Stimulated activated CD8-positive, alpha-beta memory T cell treated with anti-CD3 and anti-CD28 coated beads, Interleukin-7, amount 100 ng/mL, for 48 hours (primary cell): ENCODE measurements at regions not wholly inside any gene's neighbourhood (a gene's known extent, or its start where the extent isn't known, plus 50 kb on each side); places are given as distances from the start of the nearest gene placed in this dataset.

Source experiments
- DNase-seq, 2 donors: peaks; one replicate each; pipeline ENCODE4 v3.0.0-alpha.2; 2020; ENCODE audit warnings: low read depth in 1 of 2; ENCODE audit errors: extremely low read depth in 1 of 2

DNA sequence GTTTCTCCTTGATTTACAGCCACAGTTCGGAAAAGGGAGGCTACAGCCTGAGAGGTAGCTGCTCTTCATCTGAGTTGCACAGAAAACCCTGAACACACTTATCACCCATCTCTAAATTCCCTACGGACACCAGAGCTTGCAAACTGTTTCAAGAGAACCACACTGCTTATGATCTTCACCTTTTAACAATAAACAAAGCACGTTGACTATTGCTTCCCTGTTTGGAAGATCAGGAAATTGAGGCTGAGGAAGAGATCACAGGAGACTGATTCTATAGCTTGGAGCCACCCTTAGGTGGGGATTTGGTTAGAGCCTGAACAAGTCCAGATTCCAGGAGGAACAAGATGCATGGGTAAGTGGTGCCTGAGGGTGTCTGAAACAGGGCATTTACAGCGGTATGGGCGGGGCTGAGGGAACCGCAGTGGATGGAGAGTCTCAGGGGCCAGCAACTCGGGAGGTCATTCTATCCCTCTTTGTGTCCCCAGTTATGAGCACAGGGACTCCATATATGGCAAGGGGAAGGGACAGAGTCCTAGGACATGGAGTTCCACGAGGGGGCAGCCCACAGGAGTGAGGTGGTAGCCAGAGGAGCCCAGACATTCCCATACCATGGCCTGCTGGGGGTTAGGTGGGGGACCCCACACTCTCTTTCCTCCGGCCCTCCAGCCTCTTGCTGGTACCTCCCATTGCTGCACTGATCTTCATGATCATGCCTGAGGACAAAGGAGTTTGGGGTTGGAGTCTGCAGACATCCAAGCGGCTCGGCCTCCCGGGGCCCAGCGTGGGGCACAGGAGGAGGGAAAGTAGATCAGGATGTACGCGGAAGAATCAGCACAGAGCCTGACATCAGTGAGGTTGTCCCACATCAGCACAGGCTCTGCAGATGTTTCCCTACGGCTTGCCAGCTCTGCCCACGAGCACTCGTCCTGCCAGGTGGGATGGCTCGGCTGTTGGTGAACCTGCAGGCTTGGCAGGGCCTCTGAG is 162.3 kb upstream of the ZNF536 start:
- no peak for DNase-seq

DNA sequence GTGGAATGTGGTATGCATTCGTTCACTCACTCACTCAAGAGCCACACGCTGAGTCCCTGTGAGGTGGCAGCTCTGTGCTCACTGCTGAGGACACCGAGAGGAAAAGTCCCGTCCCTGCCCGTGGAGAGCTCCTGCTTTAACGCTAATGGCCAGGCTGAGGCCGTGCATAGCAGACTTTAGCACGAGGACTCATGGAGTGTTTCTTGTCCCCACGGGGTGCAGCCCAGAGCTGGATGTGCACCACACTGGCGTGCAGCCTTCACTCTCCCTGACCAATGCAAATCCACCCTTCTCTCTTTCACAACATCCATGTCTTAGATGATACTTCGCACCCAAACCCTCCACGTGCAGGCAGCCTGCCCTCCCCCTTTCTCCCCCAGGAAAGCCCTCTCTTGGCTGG is 159.6 kb upstream of the ZNF536 start:
- DNase-seq: no peak

DNA sequence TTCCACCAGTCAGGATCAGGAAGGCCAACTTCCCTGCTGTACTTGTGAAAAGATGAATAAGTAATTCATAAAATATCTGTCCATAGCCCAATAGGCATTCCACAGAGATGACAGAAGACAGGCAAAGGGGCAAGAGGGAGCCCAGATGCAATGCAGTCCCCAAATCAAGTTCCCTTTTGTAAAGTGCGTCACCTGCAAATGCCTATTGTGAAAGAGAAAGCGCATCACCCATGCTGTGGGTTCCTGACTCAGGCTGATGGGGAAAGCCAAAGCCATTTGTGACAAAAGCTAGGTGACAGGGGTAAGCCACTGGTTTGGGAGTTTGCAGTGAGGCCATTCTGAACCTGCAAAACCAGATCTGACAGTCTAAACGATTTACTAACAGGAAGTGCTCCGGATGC is 157.5 kb upstream of the ZNF536 start:
- DNase-seq: peak in 1 of 2 donors; percentile 20

DNA sequence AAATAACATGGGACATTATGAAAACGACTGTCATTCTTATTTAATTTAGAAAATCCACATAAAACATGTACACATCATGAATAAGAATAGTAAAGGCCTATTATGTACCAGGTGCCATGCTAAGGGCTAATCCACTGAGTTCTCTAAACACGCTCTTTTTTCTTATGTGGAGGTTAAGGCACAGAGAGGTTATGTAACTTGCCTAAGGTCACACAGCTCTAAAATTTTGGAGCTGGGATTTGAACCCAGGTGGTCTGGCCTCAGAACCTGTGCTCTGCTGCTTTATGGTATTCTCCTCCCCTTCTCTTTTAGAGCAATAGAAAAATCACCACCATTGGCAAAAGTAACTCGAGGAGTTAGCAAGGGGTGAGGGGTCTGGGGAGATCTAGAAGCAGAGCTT is 156.9 kb upstream of the ZNF536 start:
- no peak for DNase-seq

DNA sequence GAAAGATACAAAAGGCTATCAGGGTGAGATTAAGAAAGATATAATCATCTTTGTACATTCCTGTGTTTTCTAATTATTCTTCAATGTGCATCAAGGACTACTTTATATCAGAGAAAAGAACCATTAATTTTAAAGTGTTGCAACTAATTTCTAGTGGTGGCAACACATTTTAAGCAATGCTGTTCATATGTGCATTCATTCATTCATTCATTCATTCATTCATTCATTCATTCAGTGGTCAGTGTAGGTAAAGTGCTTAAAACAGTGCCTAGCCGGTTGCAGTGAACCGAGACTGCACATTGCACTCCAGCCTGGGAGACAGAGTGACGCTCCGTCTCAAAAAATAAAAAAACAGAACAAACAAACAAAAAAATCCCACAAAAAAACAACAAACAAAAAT is 155.7 kb upstream of the ZNF536 start:
- DNase-seq: no peak

DNA sequence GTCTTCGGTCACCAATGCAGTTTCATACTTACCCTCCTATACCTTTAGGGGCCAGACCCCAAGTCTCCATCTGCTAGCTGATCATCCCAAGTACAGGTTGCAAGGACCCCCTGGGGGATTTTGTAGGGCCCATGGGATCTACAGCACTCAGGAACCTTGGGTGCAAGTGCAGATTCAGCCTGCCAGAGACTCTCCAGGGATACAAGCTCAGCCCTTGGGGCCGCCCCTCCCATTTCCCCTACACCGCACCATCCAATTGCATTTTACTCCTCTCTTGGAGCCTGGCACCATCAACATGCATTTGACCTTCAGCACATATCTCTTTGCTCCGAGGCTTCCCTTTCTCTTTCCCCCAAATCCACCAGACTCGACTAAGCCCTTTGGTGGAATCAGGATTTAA is 154.7 kb upstream of the ZNF536 start:
- no peak for DNase-seq

DNA sequence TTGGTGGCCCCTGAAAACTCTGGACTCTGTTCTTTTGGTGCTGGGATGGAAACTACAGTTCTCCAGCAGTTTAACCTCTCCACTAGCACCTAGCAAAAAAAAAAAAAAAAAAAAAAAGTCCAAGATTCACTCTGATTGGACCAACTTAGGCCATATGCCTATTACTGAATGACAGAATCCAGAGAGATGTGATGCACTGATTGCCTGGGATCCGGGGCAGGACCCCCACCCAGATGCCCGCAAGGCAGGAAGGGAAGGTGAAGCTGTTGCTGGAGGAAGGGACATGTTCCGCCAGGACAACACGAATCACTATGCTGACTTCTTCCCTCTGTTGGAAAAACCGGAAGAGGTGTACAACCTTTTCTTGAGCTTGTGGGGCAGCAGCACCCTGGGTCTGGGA is 152.5 kb upstream of the ZNF536 start:
- DNase-seq: no peak

DNA sequence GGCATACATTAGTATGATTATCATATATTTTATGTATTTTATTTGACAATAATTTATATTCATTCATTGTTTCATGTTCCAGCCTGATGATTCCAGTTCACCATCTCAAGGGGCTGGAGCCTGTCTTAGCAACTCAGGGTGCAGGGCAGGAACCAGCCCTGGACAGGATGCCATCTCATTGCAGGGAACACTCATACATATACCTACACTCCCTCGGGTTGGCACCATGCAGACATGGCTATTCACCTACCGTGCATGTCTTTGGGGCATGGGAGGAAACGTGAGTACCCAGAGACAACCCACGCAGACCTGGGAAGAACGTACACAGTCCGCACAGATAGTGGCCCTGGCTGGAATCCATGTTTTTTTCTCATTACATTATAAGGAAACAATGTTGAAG is 151.0 kb upstream of the ZNF536 start:
- DNase-seq: no peak

DNA sequence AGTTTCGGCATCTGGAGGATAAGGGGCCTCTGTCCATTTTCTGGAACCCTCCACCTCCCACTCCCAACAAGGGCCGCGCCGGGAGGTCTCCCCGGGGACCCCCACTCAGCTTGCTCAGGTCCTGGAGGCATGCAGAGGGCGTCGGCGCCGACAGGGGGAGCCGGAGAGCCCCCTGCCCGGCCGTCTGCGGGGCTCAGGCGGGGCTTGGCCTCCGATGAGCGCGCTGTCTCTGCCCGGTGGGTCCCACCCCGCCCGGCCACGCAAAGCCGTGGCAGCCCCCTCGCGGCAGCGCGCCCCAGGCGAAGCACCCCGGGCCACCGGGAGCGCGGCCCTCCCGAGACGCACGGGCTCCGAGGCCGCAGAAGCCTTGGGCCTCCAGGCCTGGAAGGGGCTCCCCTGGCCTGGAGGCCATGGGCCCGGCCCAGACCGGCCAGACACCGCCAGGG is 149.7 kb upstream of the ZNF536 start:
- no peak for DNase-seq

DNA sequence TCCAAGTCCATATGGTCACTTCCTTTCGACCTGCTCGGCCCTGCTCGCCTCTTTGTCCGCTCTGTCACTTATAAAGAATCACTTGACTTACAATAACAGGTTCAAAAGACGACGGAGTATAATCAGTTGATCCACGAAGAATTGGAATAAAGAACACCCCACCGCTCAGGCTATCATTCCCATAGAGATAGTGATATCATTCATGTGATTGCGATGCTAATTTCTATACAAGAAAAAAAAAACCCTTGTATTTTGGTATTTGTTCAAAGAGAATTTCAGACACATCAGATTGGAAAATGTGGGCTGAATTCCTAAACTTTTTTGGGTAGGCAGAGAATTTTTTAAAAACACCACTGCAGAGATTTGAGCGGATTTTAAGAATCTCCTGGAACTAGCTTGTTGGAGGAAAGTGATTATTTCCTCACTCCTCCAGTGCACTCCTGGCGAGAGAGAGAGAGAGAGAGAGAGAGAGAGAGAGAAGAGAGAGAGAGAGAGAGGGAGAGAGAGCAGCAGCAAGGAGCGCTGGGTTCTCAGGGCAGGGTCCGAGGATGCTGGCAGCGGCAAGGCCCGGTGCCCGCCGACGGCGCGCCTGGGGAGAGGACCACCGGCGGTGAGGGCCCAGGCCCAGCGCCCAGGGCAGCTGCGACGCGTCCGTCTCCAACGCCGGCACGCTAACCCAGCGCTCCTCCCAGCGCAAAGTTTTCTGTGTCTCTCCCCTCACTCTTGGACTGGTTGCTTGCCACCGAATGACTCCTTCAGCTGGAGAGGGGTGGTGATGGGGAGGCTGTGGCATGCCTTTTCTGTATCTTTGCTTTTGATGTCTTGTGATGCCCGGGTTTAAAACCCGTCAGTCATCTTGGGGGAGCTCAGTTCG is 149.0 kb upstream of the ZNF536 start:
- no peak for DNase-seq

DNA sequence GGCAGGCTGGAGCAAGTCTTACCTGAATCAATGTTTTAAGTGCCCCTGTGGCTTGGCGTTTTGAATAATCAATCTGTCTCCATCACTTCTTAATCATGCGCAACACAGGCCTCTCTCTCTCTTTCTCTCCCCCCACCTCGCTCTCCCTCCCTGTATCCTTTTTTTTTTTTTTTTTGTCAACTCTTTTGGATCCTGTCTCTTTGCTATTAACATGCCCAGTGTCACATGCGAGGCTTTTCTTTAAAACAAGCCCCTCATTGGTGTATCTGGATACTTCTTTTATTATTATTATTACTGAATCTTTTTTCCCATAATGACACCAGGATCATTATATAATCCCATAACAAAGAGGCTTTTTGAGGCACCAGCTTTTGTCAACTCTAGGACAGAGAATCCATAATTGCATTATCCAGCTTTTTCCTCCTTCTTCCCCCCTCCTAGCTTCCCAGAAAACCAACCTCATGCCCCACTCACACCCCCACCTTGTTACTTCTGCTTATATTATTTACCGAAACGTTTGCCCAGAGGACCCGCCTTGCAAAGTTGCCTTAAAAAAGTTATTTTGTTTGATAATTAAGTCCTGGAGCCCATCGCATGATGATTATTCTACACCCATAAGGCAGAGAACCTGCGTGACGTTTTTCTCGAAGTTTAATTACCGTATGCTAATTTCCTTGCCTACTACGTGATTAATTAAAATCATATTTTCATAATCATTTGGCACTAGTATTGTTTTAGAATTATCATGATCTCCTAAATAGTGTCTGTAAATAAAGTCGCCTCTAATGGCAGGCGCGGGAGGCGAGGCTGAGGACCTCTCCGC is 148.1 kb upstream of the ZNF536 start:
- no peak for DNase-seq

DNA sequence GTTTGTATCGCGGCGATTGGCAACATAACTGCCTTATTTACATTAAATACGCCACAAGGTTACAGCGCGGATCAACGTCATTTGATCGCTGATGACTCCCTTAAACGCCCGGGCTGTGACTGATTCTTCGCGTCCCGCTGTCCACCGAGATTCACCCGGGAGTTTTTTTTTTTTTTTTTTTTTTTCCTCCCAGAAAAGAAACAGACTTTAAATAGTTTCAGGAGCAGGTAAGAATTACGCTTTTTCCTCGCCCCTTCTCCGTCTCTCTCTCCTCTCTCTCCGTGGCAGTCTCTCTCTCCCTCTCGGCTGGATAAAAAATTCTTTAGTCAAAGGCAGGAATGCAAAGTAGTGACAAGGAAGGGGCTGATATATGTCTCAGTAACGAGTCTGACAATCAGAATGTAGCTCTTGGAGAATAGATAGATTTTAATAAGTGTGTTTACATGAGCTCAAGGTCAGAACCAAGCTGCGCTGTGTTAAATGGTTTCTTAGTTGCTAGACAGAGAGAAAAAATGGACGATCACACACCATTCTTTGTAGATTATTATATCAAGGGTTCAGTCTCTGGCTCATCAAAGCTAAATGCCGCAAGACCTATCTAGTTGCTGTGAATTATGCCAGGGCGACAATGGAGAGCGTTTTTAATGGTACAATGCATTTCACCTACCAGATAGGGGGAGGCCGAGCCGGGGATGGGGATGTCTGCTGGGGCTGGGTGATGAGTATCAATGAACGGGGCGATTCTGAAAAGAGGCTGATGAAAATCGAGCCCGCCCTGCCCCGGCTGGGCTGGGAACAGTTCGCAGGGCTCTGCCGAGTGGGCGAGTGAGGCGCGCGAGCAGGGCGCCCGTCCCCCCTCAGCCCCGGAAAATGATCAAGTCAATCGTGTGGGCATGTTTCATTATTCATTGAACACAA is 147.2 kb upstream of the ZNF536 start:
- no peak for DNase-seq

DNA sequence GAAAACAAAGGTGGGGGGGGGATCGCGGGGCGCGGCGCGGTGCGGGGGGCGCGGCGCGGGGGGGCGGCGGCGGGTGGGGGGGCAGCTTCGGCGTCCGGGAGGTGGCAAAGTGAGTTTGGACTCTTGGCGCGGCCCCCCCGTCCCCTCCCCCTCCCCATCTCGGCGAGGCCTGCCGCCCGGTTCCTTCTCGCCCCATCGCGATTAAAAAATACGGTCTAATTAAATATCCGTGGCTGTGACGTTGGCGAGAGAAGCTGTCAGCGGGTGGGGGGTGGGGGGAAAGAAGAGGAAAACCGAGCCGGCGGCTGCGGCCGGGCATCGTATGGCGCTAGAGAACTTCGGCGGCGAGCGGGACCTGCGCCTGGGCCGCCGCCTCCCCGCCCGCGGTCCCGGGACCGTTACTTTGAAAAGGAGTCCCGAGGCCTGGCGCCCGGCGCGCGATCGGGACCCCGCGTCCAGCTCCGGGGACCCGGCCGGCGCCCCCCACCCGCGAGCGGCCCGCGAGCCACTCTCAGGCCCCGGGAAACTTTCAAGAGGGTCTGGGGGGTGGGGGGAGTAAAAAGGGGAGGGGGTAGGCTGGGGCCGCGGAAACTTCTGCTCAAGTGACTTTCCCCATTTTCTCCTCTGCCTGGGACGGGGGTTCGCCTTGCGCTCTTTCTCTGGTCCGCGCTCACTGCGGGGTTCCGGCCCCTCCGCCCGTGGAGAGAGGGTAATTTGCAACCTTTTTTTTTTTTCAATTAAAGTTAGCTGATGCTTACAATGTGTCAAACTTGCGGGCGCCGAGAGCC is 146.3 kb upstream of the ZNF536 start:
- DNase-seq: no peak

DNA sequence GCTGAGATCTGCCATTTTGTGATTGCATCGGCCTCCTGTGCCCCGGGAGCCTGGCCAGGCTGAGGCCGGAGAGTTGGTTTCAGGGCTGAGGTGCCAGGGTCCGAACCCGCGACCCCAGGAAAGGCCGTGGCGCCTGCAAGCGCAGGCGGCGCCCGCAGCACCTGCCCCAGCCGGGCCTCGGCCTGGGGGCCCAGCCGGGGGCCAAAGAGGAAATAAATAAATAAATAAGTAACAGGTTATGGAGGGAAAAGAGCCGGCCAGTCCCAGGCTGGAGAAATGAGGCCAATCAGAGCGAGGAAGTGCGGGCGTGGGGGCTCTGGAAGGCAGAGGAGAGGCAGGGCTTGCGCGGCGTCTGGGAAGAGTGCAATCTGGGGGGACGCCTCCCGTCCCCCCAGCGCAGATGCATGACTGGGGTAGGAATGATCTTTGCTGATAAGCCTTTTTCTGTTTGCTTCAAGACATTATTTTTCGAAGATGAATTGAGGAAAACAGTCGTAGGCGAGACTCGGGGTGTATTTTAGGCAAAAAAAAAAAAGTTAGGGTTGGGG is 145.6 kb upstream of the ZNF536 start:
- no peak for DNase-seq

DNA sequence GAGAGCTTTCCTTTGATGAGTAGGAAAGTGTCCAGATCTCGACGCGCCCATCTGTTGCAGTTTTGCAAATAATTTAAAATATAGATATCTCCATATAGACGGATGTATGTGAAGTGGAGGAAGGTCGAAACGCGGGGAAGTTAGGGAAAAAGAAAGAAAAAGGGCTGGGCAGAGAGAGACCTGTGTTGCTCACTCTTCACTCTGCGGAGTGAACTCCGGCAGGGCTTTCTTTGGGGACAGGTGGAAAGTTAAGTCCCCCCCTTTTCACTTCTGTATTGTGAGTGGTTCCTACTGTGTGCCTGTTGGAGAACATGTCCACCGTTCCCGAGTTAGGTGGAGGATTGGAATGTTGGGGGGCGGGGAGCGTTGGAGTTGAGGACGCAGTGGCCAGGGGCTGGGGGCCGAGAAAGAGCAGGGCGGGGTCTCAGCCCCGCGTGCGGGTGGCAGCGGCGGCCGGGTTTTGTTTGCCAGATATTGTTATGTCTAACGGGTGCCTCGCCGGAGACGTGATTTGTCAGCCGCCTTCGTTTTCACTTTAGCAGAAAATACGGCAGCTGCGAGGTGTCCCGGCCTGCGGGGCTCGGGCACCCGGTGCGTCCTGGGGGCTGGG is 145.1 kb upstream of the ZNF536 start:
- DNase-seq: no peak

DNA sequence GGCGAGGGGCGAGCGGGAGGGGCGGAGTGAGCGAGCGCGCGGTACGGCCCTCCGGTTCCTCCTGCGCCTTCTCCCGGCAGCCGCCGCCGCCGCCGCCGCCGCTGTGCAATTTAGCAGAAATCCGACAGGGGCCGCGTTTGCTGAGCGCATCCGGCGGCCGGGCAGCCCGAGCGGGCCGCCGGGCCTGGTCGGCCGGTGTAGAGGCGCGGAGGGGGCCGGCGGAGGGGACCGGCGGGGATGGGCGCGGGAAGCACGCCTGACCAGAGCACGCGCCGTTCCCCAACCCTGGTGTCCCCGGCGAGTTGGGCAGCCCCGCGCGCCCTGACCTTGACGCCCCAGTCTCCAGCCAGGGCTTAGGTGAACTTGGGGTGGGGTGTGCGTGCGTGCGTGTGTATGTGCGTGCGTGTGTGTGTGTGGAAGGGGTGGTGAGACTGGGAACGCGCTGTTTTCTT is 144.5 kb upstream of the ZNF536 start:
- DNase-seq: peak; percentile 17 to 44

DNA sequence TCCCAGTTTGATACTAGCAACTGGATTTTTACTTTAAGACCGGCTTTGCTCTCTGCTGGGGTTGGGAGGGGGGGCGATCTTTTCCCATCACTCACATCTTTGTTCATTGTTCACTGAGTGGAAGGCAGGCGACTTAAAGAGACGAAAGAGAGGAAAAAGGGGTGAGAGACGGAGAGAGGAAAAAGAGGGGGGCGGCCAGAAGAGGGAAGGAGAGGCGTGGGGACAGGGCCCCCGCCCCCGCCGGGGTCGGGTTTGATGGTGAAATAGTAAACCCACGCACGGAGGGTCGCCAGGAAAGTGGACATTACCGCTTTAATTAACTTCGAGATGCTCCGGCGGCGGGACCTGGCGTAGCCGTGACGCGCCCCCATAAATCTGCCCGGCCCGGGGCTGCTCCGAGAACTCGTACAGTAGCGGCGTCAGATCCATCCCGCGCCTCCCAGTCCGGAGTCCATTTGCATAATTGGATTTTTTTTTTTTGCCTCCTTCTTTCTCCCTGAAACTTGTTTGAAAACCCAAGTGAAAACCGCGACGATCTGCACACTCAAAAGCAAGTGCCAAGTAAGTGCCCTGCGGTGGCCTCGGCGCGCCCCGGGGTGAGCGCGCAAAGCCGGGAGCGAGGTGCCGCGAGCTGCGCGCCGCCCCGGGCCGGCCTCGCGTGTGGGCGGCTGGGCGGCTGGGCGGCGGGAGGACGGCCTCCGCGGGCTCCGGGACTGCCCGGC is 143.9 kb upstream of the ZNF536 start:
- no peak for DNase-seq
